ENCODE measurements at regions not wholly inside any gene's neighbourhood (a gene's known extent, or its start where the extent isn't known, plus 50 kb on each side); places are given as distances from the start of the nearest gene placed in this dataset.

DNA sequence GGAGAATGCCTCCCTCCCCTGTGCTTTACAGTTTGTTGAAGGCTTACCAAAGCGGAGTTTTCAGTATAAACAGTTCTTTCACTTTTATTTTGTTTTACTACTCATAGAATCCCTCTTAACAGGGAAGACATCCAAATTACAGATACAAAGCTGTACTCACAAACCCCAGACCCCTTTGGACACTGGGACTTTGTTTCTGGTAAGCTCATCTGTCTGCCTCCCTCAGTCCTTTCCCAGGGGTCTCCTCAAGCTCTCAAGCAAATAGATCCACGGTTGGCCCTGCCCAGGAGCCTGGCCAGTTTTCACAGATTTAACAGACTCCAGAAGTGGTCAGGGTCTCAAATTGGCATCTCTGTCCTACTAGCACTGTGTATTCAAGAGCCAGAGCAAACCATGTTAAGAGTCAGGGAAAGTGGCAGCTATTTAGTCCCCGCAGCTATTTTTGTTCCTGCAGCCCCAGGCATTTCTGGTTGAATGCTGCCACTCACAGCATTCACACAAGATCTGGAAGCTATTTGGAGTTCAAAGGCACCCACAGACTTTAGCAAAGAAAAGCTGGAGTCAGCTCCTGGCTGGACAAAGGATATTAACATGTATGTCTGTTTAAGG is 54.2 kb downstream of the TMEM100 start:
- TF ChIP-seq TAF1 (IDR thresholded peaks at IDR 0.05; ENCODE audit: low read depth, low read length), result no peak
- no peak for TF ChIP-seq POLR2AphosphoS5 (IDR thresholded peaks at IDR 0.05; ENCODE audit: low read depth, low read length)
- no peak for TF ChIP-seq PAX5 (IDR thresholded peaks at IDR 0.05; ENCODE audit: insufficient read depth, low read length, severe bottlenecking)
- TF ChIP-seq POLR2A (IDR thresholded peaks at IDR 0.05; ENCODE audit: low read depth, low read length), result no peak
- TF ChIP-seq POU2F2 (IDR thresholded peaks at IDR 0.05; ENCODE audit: low read depth, low read length), result no peak
- no peak for TF ChIP-seq SPI1 (IDR thresholded peaks at IDR 0.05; ENCODE audit: low read depth, low read length)
- DNase-seq (ENCODE audit: insufficient read length, low spot score), result no peak
- FAIRE-seq, result no peak

DNA sequence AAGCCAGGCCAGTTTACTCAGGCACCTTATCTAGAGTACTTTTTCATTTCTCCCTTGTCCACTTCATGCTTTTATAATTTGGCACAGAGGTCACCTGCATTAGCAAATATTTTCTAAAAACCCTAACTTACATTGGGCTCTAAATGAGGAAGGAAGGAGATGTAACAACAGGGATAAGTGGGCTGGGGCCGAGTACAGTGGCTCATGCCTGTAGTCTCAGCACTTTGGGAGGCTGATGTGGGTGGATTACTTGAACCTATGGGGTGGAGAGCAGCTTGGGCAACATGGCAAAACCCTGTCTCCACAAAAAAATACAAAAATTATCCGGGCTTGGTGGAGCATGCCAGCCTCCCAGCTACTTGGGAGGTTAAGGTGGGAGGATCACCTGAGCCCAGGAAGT is 55.9 kb downstream of the TMEM100 start:
- DNase-seq (ENCODE audit: insufficient read length, low spot score) (no peak), FAIRE-seq (no peak)
- TF ChIP-seq POLR2A (IDR thresholded peaks at IDR 0.05; ENCODE audit: low read depth, low read length) (no peak), SPI1 (IDR thresholded peaks at IDR 0.05; ENCODE audit: low read depth, low read length) (no peak), POU2F2 (IDR thresholded peaks at IDR 0.05; ENCODE audit: low read depth, low read length) (no peak), POLR2AphosphoS5 (IDR thresholded peaks at IDR 0.05; ENCODE audit: low read depth, low read length) (no peak), PAX5 (IDR thresholded peaks at IDR 0.05; ENCODE audit: insufficient read depth, low read length, severe bottlenecking) (no peak), TAF1 (IDR thresholded peaks at IDR 0.05; ENCODE audit: low read depth, low read length) (no peak)

DNA sequence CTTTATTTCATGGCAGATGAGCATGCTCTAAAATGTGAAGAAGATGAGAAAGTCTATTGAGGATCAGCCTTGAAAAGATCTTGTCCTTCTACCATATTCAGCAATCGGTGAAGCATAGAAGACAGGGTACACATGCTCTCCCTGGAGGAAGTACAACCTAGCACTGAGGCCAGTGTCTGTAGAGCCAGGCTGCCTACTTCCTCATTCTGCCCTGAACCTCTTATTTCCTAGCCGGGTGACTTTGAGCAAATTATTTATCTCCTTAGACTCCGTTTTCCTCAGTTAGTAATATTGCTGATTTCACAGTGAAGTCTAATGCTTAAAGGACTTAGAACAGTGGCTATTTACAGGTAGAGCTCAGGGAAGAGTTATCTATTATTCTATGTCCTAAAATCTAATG is 58.4 kb downstream of the TMEM100 start:
- DNase-seq (ENCODE audit: insufficient read length, low spot score) (peak; percentile 9), FAIRE-seq (no peak)
- TF ChIP-seq POLR2AphosphoS5 (IDR thresholded peaks at IDR 0.05; ENCODE audit: low read depth, low read length), result no peak
- peak; percentile 64 for TF ChIP-seq SPI1 (IDR thresholded peaks at IDR 0.05; ENCODE audit: low read depth, low read length)

DNA sequence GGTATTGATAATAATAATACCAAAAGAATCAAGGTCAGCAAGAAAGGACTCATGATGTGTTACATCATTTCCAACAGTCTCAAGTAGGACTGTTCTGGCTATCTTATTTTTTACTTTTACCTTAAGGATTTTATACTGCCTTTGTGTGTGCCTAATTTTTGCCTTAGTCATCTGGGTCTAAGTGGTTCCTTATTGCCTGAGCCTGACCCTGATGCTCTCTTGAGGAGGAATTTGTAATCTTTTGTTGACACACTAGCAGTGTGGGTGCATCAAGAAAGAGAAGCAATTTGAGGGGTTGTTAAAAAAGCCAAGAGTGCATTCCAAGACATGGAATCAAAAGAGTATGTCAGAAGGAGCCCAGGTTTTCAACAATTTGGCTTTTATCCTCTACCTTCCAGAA is 59.3 kb downstream of the TMEM100 start:
- TF ChIP-seq TAF1 (IDR thresholded peaks at IDR 0.05; ENCODE audit: low read depth, low read length) (no peak), POLR2AphosphoS5 (IDR thresholded peaks at IDR 0.05; ENCODE audit: low read depth, low read length) (no peak), PAX5 (IDR thresholded peaks at IDR 0.05; ENCODE audit: insufficient read depth, low read length, severe bottlenecking) (no peak), POLR2A (IDR thresholded peaks at IDR 0.05; ENCODE audit: low read depth, low read length) (no peak), POU2F2 (IDR thresholded peaks at IDR 0.05; ENCODE audit: low read depth, low read length) (no peak), SPI1 (IDR thresholded peaks at IDR 0.05; ENCODE audit: low read depth, low read length) (no peak)
- DNase-seq (ENCODE audit: insufficient read length, low spot score) (no peak), FAIRE-seq (no peak)

DNA sequence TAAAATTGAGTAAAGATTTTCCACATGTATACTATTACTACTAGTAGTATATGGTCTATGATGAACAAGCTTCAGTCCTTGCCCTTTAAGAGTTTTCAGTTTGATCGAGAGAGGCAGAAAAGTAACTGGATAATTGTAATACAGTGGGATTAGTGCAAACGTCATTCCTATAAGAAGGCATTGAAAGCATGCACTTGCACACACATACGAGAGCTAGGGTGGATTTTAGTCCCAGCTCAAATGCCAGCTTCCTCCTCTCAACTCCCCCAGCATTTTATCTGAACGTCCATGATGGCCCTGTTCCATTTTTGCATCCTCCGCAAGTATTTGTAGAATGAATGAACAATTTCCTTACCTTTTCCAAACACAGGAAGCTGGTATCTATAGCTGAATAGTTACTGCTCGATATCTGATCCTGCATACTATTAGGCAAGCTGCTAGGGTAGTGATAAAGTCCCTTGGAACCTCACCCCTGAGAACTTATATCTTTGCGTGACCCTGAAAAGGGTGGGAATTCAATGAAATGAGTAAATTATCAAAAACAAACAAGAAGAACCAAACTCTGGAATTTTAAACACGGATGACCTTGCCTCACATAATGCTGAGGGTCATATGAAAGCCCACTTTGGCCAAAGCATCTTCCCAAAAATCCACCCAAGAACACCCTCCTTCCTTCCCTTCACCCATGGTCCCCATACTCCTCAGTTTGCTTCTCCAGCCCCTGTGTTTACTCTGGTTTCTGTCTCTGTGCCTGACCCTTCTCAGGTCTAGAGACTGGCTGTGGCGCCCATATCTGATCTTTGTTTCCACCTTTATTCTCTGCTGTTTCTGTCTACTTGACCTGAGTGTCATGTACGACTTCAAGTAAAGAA is 60.5 kb downstream of the TMEM100 start:
- TF ChIP-seq TAF1 (IDR thresholded peaks at IDR 0.05; ENCODE audit: low read depth, low read length) (no peak), POLR2AphosphoS5 (IDR thresholded peaks at IDR 0.05; ENCODE audit: low read depth, low read length) (no peak), PAX5 (IDR thresholded peaks at IDR 0.05; ENCODE audit: insufficient read depth, low read length, severe bottlenecking) (no peak), POU2F2 (IDR thresholded peaks at IDR 0.05; ENCODE audit: low read depth, low read length) (no peak), SPI1 (IDR thresholded peaks at IDR 0.05; ENCODE audit: low read depth, low read length) (no peak), POLR2A (IDR thresholded peaks at IDR 0.05; ENCODE audit: low read depth, low read length) (no peak)
- FAIRE-seq (no peak), DNase-seq (ENCODE audit: insufficient read length, low spot score) (no peak)

DNA sequence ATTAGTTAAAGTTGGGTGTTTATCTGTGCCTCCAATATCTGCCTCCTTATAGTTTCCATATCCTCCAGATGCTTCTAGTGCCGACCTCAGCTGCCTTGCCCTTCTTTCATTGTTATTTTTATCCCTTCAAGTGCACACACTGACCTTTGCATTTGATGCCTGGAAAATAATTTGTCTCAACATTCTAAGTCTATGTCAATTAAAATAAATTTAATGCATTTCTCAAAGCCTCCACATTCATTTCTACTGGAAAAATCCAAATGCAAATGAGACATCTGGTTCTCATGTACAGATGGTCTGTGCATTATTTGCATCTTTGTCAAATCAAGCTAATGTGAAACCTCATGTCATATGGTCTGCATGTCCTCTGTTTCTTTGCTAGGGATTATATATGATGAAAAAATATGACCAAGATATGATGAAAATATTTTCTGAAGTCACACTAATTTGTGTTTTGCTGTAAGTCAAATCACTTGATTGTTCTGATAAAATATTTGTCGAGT is 61.4 kb downstream of the TMEM100 start:
- DNase-seq (ENCODE audit: insufficient read length, low spot score) (no peak), FAIRE-seq (no peak)
- TF ChIP-seq POU2F2 (IDR thresholded peaks at IDR 0.05; ENCODE audit: low read depth, low read length), result no peak
- TF ChIP-seq POLR2AphosphoS5 (IDR thresholded peaks at IDR 0.05; ENCODE audit: low read depth, low read length), result no peak
- no peak for TF ChIP-seq PAX5 (IDR thresholded peaks at IDR 0.05; ENCODE audit: insufficient read depth, low read length, severe bottlenecking)
- no peak for TF ChIP-seq SPI1 (IDR thresholded peaks at IDR 0.05; ENCODE audit: low read depth, low read length)
- no peak for TF ChIP-seq POLR2A (IDR thresholded peaks at IDR 0.05; ENCODE audit: low read depth, low read length)
- no peak for TF ChIP-seq TAF1 (IDR thresholded peaks at IDR 0.05; ENCODE audit: low read depth, low read length)

DNA sequence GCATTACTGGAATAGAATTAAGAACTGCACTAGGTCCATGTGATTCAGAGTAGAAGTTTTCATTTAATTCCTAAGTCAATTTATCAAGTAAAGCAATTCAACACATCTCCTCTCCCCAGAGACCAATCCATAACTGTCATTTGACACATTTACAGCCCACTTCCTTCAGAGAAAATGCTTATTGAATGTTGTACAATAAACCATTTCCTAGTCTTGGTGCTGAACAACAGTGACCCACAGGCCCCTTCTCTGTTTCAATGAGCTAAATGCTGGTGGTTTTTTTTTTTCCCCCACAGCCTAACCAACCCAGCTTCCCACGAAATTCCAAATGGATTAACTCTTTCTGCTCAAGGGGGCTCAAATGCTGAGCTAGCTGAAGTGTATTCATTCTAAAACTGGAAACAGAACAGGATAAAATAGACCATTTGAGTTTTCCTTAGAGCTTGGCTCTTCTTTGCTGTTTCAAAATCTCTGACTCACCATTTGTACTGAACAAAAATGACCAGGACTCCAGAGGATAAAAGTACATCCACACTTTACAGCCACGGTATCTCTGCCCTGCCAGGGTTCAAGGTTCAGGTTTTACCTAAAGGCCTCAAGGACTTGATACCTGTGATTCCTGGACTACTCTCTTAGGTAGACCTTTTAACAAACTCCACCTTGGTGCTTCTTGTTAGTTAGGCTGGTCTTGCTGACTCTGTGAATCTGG is 62.3 kb downstream of the TMEM100 start:
- no peak for DNase-seq (ENCODE audit: insufficient read length, low spot score)
- FAIRE-seq, result no peak
- no peak for TF ChIP-seq POLR2A (IDR thresholded peaks at IDR 0.05; ENCODE audit: low read depth, low read length)
- TF ChIP-seq POLR2AphosphoS5 (IDR thresholded peaks at IDR 0.05; ENCODE audit: low read depth, low read length), result no peak
- TF ChIP-seq POU2F2 (IDR thresholded peaks at IDR 0.05; ENCODE audit: low read depth, low read length), result no peak
- TF ChIP-seq SPI1 (IDR thresholded peaks at IDR 0.05; ENCODE audit: low read depth, low read length), result no peak
- no peak for TF ChIP-seq PAX5 (IDR thresholded peaks at IDR 0.05; ENCODE audit: insufficient read depth, low read length, severe bottlenecking)
- TF ChIP-seq TAF1 (IDR thresholded peaks at IDR 0.05; ENCODE audit: low read depth, low read length), result no peak

DNA sequence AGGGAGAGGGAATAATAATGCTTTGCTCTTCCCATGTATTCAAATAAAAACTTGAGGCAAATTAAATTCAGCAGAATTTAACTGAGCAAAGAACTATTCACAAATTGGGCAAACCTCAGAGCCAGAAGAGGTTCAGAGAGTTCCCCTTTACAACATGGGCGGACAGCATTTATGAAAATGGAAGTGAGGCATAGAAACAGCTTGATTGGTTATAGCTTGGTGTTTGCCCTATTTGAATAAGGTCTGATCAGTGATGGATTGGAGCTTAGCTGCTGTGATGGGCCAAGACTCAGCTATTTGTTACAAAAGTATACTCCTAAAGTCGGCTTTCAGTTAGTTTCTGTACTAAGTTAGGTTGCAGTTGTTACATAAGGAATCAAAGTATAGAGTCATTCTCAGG is 63.0 kb downstream of the TMEM100 start:
- FAIRE-seq, result no peak

DNA sequence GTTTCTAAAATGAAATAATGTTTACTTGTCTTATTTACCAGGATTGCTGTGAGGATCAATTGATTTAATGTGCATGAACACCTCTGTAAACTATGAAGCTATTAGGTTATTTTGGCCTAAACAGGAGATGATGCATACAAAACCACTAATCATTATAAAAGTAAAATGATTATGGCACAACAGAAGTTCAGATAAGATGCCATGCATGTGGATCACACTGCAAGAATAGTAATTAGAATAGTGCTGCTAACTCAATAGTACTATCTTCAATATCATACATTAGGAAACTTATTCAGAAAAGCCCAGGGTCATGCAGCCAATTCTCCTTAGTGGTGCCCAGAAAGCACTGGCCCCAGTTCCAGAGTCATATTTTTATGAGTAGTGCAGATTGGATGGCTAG is 66.9 kb downstream of the TMEM100 start:
- DNase-seq (ENCODE audit: insufficient read length, low spot score) (no peak), FAIRE-seq (no peak)
- TF ChIP-seq SPI1 (IDR thresholded peaks at IDR 0.05; ENCODE audit: low read depth, low read length), result no peak

More for the DNA sequence above, 63.0 kb downstream of the TMEM100 start:
- no peak for DNase-seq (ENCODE audit: insufficient read length, low spot score)
- TF ChIP-seq TAF1 (IDR thresholded peaks at IDR 0.05; ENCODE audit: low read depth, low read length) (no peak), PAX5 (IDR thresholded peaks at IDR 0.05; ENCODE audit: insufficient read depth, low read length, severe bottlenecking) (no peak), SPI1 (IDR thresholded peaks at IDR 0.05; ENCODE audit: low read depth, low read length) (no peak), POU2F2 (IDR thresholded peaks at IDR 0.05; ENCODE audit: low read depth, low read length) (no peak), POLR2AphosphoS5 (IDR thresholded peaks at IDR 0.05; ENCODE audit: low read depth, low read length) (no peak), POLR2A (IDR thresholded peaks at IDR 0.05; ENCODE audit: low read depth, low read length) (no peak)

Data from GM12891 (cell line).